ENCODE measurements at regions not wholly inside any gene's neighbourhood (a gene's known extent, or its start where the extent isn't known, plus 50 kb on each side); places are given as distances from the start of the nearest gene placed in this dataset.
"Not testable (repeated sequence)": the region's sequence is repeated elsewhere in the genome, so short reads cannot be mapped to it uniquely, and the experiment has no call there.

DNA sequence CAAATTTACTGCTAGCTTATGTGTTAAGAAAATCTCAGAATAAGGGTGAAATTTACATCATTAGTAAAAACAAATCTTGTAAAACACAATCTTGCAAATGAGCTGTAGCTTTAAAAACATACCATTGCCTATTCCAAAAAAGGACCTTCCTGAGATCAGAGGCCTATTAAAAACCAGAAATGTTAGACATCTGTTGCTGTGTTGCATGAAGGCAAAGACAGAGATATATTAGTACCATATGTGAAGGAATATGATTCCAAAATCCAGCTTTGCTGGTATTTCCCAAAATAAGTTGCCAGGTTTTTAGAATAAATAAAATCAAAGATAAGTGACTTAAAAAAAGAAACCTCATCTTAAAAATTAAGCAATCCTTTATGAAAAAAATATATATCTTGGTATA, 504.1 kb upstream of the CDIN1 start:
- DNase-seq (ENCODE audit: low spot score) = no peak

DNA sequence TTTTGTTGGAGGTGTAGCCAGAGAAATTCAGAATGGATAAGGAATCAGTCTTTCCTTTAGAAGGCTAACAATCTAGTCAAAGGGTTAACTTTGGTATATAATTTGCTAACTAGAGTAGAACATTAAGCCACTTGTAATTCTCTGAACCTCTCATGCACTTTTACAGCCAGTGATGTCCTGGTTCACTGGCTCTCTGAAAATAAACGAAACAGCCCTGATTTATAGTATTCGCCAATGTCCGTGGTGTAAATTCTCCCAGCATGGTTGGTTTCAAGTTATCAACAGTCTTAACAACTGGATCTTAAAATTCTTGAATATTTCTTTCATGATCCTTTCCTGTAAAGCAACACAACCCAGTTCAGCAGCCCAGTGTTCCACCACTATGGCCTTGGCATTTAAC, 500.4 kb upstream of the CDIN1 start:
- no peak for DNase-seq (ENCODE audit: low spot score)

DNA sequence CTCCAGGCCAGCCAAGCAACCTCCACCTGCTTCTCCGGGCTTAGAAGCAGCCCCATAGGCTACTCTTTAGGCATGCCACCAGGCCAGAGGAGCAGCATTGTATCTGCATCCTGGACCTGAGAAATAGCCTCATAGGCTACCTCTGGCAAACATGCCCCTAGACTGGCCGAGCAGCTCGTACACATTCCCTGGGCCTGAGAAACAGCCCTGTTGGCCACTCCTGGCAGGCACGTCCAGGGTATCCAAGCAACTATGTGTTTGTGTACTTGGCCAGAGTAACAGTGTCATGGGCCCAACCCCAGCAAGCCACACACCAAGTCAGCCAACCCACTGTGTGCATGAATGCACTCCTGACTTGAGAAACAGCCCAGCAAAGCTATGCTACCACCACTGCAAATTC, 498.7 kb upstream of the CDIN1 start:
- DNase-seq (ENCODE audit: low spot score) = no peak

DNA sequence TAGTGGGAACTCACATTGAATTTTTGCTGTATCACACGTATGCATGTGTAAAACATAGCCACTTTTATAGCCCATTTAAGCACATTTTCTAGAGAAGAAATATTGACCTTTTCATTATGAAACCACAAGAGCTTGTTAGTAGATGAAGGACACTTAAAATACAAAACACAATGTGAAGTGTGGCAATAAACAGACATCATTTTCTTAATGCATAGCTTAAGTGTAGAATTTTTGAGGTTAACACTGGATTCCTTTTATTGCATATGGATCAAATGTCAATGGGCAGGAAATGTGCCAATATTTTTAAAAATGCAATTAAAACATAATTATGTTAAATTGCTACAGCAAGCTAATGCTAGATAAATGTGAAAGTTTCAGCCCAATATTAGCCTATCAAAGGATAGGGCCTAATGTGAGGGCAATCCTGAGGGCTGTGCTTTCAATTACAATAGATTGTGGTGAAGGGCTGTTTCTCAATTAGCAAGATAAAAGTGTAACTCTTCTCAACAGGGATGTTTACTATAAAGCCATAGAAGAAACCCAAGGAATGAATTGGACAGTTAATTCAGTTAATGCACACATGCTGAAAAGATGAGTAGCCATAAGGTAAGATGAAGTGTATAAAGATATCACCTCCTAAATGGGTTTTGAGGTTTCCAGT, 489.0 kb upstream of the CDIN1 start:
- DNase-seq (ENCODE audit: low spot score) = no peak

DNA sequence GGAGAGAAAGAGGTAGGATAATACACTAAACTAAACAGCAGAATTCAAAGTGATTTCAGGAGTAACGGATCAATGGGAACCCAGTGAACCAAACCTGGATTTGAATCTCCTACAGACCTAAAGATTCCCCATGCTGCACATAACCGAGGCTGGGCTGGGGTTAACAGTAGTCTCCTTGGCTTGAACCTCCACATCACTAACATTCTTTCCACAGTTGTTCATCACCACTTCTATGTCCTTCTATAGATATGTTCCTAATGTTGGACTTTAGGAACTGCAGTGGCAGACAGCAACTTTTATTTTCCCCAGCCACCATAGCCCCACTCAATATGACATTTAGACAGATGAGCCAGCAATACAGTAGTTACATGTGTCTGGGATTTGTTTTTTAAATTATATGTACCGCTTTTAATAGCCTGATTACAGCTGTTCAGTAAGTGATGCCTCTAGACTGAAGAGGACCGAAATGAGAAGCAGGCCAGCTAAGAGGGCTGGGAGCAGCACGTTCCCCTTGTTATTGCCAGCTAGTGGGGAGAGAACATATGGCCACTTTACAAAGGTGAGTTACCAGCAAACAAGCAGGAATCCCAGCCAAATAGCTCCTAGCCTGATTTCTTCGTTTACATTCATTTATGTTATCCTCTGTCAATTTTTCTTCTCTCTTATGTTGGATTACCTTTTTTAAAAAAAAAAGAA, 472.6 kb upstream of the CDIN1 start:
- peak; percentile 90 for DNase-seq (ENCODE audit: low spot score)

DNA sequence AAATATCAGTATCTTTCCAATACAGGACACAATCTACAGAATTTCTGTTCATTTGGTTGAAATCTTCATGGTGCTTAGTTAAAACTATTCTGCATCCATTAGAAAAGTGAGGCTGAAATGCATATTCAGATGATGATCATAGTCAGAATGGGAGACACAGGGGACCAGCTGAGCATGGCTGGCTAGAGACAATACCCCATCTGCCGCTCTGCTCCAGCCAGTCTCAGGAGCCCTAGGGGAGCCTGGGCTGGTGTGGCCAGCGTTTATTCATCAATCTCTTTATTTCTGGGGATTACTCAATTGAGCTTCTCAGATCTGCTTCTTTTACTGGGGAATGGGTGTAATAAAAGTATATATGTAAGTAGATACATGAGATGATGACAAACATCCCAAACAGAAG, 470.9 kb upstream of the CDIN1 start:
- DNase-seq (ENCODE audit: low spot score) = peak; percentile 52

DNA sequence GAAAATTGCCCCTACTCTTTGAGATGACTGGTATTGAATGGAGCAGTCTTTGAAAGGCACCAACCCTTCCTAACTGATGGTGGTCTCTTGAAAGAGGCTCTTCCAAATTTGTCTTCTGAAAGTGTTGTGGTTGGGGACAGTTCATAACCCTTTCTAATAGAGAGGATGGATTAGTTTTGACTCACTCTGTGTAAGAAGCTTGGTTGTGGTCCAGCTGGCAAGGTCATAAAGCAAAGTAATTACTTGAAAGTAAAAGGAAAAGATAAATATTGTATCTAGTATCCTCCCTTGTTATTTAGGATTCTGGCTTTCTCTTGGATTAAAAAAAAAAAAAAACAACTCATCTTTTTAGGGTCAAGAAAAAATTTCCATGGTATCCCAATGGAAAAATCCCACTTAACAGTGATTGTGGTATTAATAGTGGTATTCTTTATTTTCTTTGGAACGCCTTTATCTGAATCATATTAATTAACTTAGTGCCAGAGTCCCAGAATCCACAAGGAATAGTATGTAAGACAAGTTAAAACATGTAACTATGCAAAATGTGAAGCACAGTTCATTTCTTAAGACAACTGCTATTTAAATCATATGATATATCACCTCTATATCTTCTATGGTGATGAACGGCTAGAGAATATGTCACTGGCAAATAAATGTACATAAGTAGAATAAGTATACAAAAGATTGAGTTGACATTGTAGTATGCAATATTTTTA, 469.3 kb upstream of the CDIN1 start:
- no peak for DNase-seq (ENCODE audit: low spot score)

DNA sequence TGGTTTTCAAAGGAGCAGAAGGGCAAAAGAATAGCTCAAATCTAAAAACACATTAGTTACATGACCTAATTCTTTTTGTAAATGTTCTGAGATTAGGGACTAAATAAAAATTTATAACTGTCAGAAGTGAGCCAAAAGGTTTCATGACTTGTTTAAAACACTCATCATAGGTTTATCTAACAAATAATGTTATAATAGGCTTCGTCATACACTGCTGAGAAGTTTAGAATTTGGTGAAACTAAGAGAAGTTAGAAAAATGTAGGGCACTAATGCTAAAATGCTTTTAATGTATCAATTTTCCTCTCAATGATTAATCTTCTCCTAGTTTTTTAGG, 468.8 kb upstream of the CDIN1 start:
- no peak for DNase-seq (ENCODE audit: low spot score)

DNA sequence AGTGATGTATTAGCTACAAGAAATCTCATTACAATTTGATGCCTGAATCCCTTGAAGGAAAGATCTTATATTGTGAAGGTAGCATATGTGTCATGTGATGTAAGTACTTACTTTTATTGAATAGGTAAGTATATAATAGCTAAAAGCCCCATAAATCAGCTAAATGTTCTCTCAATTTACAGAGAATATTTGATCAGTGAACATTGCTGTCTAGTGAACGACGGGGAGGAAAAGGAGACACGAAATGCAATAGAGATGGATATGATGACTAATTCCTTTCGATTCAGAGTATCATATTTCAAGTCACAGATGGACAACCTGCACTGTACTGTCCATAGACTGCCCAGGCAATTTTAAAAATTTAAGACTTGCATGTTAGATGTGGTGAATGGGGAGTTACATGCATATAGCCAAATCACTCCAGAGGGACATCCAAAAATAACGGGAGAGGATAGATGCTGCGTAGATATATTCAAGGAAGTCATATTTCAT, 462.1 kb upstream of the CDIN1 start:
- no peak for DNase-seq (ENCODE audit: low spot score)

DNA sequence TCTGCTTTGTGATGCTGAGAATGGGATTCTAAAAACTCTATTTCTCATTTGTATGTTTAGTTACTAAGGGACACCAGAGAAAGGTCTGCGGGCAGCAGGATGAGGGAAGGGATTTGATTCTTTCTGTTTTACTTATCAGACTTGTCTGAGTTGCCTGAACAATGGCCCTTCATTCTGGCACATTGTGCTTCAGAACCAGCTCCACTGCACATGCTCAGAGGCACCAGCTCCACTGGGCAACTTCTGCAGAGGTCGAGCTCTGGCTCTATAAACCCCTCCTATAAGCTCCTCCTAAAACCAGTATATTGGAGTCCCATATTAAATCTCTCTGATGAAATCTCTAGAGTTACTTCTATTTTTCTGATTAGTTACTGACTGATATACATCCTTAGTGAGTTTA, 453.2 kb upstream of the CDIN1 start:
- DNase-seq (ENCODE audit: low spot score) = no peak

DNA sequence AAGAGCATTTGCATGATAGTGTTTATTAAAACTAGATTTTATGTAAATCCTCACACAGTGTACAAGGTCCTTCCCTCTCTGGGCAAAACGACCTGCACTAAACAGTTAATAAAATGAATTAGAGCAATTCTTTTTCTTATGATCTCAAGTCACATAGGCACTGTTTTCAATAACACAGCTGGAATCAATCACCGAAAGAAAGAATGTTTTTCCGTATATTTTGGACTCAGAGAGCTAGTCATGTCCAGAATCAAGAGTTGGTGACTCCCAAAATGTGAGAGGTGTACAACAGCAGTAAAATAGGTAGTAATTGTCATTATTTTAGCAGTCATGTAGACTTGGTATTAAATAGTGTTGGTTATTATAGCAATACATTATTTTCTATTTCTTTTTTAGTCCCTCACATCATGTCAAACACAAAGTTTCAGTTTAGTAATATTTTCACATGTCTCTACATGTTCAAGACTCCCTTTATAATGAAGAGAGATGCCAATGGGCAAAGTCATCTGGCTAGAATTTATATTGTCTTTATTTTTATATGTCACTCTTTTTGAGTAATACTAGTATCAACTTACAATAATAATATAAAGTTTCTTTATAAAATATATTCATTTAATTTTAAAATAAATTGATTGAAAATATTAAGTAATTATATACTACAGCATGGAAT, 448.6 kb upstream of the CDIN1 start:
- no peak for DNase-seq (ENCODE audit: low spot score)

DNA sequence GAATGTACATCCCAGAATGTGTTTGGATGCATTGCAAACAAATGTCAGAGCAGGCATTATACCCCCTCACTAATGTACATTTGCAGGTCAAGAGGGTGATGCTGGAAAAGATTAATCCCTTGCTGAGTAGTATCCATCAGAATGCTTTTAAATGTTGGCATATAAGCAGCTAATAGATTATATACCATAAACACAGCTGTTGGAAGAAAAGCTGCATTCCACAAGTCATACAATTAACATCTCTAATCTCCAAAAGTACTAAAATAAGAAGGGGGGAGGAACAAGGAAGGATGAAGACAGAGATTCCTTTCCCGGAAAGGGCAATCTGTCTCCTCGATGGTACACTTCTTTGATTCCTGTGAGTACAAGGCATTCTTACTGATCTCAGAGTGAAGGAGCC, 445.7 kb upstream of the CDIN1 start:
- no peak for DNase-seq (ENCODE audit: low spot score)

DNA sequence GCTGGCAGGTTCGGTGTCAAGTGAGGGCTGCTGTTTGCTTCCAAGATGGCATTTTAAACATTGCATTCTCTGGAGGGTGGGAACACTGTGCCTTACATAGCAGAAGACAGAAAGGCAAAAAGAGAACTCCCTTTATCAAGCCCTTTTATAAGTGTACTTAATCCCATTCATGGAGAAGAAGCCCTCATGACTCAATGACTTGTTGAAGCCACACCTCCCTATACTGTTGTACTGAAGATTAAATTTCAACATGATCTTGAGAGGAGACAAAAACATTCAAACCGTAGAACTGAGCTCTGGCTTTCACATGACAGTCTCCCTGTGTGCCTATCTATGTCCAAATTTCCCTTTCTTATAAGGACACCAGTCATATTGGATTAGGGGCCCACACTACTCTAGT, 443.4 kb upstream of the CDIN1 start:
- no peak for DNase-seq (ENCODE audit: low spot score)

DNA sequence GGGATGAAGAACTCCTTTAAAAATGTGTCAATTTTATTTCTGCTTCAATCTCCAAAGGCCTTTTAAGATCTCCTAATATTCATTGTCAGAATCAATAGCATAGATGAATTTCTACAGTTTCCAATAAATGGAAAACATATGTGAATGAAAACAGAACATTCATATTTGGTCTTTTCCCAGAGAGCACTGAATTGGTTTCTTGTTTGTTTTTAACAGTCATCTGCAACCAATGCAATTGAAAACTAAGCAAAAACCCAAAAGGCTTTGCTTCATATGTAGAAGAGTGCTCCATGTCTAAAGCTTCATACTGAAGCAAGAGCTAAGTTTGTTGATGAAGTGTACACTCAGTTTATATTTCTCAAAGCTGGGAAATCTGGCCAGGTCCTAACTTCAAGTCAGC, 426.5 kb upstream of the CDIN1 start:
- DNase-seq (ENCODE audit: low spot score) = no peak

DNA sequence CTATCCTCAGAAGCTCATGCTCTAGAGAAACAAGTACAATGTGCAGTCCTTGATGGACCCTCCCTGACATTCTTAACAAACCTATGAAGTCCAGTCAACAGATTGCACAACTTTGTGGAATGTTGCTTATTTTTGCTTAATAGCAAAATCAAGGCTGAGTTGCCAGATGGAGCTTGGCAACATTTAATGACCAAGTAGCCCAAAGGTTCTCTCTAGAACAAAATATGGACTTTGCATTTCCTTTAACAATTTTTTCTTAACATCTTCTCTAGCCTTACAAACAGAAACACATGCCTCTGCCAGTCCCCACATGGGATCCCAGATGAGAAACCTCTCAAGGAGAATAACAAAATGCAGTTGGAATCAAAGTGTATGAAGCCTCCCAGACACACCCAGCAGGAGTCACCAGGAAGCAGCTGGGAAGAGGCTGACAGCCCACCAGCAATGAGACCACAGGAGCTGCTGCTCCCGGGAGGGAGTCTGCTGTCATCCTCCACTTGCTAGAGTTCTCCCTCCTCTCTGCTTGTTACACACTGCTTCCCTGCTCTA, 422.5 kb upstream of the CDIN1 start:
- no peak for DNase-seq (ENCODE audit: low spot score)

DNA sequence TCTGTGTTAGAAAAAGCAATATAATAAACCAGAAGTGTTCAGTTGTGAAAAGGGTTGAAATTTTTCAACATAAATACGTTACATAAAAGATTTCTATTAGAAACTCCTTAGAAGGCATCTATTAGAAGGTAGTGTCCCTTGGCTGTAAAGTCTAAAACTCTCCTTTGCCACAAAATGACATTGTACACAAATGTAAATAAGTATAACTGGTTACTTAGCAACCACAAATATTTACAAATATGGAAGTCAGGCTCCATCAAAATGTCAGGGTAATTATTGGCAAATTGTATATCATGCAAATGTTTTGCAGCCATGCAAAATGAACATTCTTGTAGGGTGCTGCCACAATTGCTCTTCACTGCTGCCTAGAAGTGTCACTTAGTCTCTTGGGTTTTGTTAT, 419.1 kb upstream of the CDIN1 start:
- no peak for DNase-seq (ENCODE audit: low spot score)

DNA sequence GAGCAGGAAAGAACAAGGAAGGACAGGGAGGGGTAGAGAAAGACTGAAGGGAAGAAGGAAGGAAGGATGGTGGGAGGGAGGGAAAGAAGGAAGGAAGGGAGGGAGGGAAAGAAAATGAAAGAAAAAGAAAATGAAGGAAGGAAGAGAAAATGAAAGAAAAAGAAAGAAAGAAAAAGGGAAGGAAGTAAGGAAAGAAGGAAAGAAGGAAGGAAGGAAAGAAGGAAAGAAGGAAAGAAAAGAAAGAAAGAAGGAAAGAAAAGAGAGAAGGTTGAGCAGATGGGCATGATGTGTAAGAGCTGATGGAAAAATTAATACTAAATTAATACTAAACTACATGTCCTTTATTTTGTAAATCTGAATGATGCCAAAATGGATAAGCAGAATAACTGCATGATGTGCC, 418.3 kb upstream of the CDIN1 start:
- DNase-seq (ENCODE audit: low spot score) = no peak

DNA sequence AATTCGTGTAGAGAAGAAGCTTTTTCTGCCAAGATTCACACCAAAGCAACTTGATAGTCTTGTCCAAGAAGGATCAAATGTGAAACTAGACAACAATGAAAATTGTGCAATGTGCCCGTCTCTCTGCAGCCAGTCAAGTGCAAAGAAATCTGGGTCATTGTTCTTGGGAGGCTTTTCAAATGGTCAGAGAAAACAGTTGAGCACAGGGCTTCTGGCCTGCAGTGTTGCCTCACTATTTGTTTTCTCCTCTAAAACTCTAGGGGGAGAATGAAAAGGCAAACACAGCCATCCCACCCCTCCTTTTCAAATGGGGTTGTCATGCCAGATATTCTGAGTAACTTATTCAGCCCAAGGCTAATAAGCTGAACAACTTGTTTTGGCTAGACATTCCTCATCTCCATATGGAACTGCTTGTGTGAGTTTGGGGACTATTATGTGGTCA, 417.6 kb upstream of the CDIN1 start:
- peak; percentile 22 for DNase-seq (ENCODE audit: low spot score)

DNA sequence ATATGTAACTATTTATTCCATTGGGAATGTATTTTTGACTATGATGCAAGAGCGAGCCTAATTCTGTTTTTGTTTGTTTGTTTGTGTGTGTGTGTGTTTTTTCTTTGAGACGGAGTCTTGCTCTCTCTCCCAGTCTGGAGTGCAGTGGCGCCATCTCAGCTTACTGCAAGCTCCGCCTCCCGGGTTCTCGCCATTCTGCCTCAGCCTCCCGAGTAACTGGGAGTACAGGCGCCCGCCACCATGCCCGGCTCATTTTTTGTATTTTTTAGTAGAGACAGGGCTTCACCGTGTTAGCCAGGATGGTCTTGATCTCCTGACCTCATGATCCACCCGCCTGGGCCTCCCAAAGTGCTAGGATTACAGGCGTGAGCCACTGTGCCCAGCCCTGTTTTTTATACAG, 415.4 kb upstream of the CDIN1 start:
- not testable (repeated sequence) for DNase-seq (ENCODE audit: low spot score)

DNA sequence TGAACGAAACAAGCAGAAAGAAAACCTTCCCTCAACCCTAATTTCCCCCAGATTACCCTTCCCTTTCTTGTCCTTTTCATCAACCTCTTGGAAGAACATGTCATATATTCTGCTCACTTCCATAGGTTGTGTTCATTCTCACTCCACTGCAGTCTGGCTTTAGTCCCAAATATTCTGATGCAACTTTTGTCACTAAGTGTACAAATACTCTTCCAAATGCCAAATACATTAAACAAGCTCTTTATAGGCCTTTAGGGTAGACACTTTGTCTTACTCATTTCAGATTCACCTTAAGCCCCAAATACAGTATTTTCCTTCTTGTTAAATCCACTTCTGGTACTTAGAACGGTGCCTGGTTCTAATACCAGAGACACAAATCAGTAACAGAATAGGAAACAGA, 406.5 kb upstream of the CDIN1 start:
- DNase-seq (ENCODE audit: low spot score) = no peak

DNA sequence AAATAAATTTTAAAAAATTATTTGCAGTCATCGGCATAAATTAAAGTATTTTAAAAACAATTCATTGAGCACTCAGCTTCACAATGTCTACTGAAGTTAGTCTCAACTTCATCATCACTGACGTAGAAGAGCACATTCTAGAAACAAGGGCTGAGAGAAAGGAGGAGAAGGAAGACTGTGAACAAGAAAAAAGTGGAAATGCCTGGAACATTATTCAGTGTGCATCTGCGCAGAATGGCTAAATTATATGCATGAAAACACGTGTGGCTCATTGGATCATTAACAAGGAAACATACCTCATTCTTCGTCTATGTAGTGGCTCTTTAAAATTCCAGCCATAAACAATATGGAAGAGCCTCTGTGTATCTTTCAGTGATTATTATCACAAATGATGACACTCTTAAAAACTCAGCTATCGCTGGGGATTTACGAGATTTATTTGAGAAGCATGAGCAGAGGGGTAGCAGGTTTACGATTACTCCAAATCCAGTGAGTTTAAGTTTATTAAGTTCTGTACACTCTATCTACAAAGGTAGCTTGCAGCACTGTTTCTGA, 404.2 kb upstream of the CDIN1 start:
- DNase-seq (ENCODE audit: low spot score) = no peak

DNA sequence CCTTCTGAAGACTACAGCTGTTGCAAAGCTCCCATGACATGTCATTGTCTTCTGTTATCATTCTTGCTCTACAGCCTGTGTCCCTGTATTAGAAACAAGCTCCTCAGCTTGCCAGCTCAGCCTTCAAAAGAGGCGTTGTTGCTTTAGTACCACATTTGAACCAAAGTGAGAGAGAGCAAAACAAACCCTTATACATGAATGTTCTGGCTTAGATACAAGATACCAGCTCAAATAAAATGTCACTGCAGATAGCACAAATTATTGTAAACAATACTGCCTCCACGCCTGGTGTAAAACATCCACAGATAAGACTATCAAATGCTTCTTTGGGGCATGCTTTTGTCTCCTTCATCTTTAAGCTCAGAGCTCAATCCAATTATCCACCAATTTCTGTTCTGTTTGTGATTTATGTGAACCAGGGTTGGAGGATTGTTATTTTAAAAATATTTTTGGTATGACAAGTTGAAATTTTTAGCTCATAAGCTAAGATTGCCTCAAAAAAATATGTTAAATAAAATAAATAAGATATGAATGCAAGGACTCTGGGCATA, 403.6 kb upstream of the CDIN1 start:
- DNase-seq (ENCODE audit: low spot score) = no peak

Measured in cerebellar cortex (tissue), 1 donor.